GM21529 (cell line): ENCODE measurements at regions not wholly inside any gene's neighbourhood (a gene's known extent, or its start where the extent isn't known, plus 50 kb on each side); places are given as distances from the start of the nearest gene placed in this dataset.

Experiments
- ATAC-seq: cut with Tn5 transposase; IDR thresholded peaks from one replicate; pipeline ENCODE4 v1.9.1; 2021; ENCODE audit not compliant: unreplicated experiment

- ATAC-seq = no peak
Measured at GRCh38 chr12:24482882-24483604, 465.9 kb downstream of the BCAT1 start.

GRCh38 chr12:24482044-24482443, 466.9 kb downstream of the BCAT1 start:
- no peak for ATAC-seq

GRCh38 chr12:24480766-24481449, 468.0 kb downstream of the BCAT1 start:
- ATAC-seq = no peak

GRCh38 chr12:24479131-24479530, 469.8 kb downstream of the BCAT1 start:
- ATAC-seq = no peak

GRCh38 chr12:24478254-24478653, 470.6 kb downstream of the BCAT1 start:
- ATAC-seq = no peak

GRCh38 chr12:24476310-24476709, 472.6 kb downstream of the BCAT1 start:
- no peak for ATAC-seq

DNA sequence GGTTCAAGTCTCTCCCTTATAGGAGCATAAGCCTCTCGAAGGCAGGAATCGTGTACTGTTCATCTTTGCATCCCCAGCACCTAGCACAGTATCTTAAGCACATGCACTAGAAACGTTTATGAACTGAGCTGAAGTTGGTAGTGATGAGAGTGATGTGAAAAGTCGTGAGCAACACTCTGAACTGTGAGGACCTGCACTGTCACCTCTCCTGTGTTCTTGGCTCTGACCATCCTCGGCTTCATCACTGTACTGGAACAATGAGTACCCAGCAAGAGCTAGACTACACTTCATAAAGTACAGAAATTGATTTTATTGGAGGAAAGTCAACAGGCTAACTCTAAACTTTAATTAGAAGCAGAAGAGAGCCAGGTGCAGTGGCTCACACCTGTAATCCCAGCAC, 473.6 kb downstream of the BCAT1 start:
- ATAC-seq = no peak

- ATAC-seq = no peak
Measured at GRCh38 chr12:24473097-24473496, 475.8 kb downstream of the BCAT1 start.

DNA sequence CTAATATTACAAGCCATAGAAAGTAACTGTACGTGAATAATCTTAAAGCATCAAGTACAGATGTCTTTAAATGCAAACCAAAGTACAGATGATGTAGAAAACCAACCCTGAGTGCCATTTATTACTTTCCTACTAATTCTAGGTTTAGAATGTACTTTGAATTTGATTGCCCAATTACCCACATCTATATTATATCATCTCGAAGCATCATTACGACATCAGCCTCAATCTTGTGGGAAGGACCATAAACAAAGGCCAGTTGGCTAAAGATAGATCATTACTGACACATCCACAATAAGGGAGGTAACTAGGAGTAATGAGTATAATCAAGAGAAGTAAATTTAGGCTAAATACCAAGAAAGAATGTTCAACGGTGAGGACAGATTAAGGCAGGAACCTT, 478.9 kb downstream of the BCAT1 start:
- no peak for ATAC-seq

GRCh38 chr12:24469089-24469488, 479.8 kb downstream of the BCAT1 start:
- no peak for ATAC-seq

DNA sequence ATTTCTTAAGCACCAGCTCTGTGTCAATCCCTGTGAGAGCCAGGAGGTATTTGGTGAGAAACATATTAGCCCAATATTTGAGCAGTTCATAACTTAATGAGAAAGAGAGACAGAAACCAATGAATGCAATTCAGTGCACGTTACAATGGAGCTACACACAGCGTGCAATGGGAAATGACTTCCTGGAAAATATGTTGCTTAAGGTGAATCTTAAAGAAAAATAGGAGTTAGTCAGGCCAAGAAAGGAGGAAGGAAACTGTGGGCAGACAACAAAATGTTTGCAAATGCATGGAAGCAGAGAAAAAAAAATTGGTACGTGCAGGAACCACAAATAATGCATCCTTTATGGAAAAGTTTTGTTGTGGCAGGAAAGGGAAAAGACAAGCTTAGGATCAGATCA, 481.7 kb downstream of the BCAT1 start:
- ATAC-seq = no peak

DNA sequence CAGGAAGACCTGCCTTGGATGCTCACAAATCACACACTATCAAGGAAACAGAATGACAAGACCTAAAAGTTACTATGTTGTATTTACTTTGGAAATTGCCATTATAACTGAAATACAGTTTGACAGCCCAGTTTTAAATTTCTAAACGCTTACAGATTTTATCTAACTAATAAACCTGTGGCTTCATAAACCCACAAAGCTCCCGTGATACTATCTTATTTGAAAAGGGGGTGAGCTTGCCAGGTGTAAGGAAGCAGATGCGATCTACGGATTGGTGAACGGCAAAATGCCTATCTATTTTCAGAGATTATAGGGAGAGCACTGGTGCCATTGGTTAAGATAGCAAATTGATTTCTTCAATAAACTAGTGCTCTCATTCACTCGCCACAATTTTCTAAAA, 485.5 kb downstream of the BCAT1 start:
- no peak for ATAC-seq

- no peak for ATAC-seq
Measured at GRCh38 chr12:24462946-24463345, 486.0 kb downstream of the BCAT1 start.

DNA sequence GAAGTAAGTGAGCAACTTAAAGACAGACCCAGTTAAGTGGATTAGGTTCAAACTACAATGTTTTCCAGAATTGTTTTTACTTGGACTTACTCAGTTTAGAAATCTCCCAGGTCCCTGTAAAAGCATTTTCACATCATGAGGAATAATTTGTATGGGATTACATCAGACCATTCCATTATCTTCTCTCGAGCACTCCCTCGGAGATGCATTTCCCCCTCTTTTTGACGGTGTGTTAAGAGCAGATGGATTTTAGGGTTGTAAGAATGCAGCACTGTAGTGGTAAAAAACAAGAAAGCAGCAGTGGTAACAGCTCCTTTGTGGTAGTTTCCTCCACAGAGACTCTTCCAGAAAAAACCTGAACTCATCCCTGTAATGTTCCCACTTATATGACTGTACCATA, 488.4 kb downstream of the BCAT1 start:
- ATAC-seq = no peak

DNA sequence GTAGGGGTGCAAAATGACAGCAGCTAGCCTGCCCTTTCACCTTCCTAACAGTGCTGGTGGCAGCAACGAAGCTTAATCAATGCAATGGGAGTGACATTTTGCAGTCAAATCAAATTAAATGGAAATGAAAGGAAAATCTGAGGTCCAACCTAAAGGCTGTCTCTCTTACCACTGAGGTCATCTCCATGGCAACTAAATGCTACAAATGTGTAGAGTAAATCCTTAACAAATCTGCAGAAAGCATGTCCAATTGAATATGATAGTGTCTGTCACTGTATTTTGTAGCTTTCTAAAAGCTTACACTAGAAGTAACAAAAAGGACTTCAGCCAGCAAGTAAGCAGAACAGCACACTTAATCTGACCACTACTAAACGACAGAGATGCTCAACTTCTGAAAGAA, 488.8 kb downstream of the BCAT1 start:
- ATAC-seq = no peak

DNA sequence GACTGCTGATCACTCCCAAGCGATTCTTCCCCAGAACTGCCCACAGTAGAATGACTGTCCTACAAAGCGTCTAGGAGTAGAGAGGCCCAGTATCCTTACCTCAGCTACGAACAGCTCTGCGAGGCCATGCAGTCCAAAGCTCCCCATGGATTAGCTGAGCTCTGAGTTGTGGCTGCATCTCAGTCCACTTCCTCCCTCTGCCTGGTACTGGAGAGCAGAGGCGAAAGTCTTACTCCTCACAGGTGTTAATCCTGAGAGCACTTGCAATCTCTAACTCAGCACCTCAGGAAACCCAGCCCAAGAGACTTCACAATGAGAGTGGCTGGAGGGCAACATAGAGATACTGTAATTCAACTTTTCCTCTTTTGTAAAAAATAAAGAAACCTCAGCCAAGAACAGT, 493.1 kb downstream of the BCAT1 start:
- no peak for ATAC-seq

- no peak for ATAC-seq
Measured at GRCh38 chr12:24447678-24448077, 498.2 kb upstream of the SOX5 start.

DNA sequence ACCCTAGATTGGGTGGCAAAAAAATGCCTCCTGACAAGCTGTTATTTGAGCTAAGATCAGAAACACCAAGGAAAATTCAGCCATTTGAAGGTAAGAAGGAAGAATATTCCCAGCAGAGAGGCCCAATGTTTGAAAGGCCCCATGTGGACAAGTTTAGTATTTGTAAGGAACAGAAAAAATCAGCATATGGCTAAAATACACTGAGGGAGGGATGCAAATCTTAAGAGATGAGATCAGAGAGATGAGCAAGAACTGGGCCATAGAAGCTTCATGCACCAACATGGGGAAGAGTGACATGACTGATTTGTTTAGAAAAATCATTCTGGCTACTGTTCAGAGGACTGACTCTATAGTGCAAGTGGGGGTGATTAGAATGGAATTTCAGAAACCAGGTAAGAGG, 496.8 kb upstream of the SOX5 start:
- ATAC-seq = no peak

GRCh38 chr12:24444634-24445033, 495.2 kb upstream of the SOX5 start:
- no peak for ATAC-seq

DNA sequence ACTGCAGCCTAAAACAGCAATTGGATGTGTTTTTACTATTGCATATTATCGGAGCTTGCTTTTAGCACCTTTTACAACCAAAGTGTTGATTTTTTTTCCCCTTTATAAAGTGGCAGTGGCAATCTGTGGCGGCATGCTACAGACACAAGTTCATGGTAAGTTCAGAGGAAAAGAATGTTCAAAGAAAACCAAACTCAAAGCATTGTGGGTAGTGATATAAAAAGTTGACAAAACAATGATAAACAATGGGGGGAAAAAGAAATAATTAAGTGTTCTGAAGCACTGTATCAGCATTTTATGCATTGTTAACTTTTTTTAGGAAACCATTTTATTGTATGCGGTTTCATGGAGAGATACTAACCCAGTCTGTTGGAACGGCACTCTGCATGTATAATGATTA, 492.0 kb upstream of the SOX5 start:
- no peak for ATAC-seq

- no peak for ATAC-seq
Measured at GRCh38 chr12:24436667-24437066, 487.2 kb upstream of the SOX5 start.

DNA sequence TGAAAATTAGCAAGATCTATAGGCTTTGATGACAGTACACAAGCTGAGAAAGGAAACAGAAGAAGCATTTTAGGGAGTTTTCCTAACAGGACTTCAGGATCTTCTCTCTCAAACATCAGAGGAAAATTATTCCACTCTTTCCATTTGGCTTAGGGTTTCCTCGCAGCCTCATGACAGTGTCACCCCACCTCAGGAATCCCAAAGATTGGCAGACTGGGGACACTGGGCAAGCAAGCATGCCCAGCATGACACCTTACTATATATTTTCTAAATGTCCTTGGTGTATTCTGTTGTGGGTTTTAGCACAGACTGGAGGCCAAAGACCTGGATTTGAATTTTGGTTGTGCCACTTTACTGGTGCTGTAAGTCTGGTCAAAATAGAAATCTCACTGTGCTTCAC, 482.4 kb upstream of the SOX5 start:
- no peak for ATAC-seq

DNA sequence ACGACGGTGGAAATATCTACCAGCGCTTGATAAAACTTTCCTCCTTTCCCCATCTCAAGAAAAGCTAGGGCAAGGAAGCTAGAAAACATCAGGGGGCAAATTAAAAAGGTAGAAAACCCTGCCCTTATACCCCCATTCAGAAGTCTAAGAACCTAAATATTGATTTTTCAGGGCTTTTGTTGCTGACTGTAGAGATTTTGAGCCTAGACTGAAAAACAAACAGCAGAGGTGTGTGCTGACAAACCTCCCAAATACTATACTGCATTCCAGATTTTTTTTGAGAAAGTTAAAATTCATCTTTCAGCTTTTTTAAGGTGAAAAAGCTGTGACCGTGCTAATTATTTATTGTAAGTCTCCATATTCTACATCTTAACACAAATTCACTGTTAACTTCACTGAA, 478.3 kb upstream of the SOX5 start:
- ATAC-seq = no peak
